NCI-H1694 treated with DMSO at 0.1 percent for 48 hours (cell line): ENCODE measurements at regions not wholly inside any gene's neighbourhood (a gene's known extent, or its start where the extent isn't known, plus 50 kb on each side); places are given as distances from the start of the nearest gene placed in this dataset.
"Not testable (repeated sequence)": the region's sequence is repeated elsewhere in the genome, so short reads cannot be mapped to it uniquely, and the experiment has no call there.

Source experiments
- DNase-seq: peaks from one replicate; lab custom pipeline; 2025; lab: John Stamatoyannopoulos, UW

DNA sequence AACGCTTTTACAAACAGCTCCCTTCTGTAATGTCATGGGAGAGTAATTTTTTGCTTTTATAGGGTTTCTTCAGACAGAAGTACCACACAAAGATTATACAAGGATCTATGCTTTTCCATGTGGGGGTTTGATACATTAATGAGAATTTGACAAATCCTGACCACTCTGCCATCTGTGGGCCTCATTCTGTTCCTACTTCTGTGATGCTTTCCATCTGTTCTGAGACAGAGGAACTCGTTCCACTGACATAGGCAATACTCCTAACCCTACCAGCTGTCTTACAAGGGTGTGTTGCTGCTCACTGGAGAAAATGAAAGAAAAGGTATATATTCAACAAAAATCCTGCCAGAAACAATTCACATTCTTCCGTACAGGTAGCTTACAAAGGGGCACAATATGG, 59.4 kb upstream of the NAMPT start:
- no peak for DNase-seq

DNA sequence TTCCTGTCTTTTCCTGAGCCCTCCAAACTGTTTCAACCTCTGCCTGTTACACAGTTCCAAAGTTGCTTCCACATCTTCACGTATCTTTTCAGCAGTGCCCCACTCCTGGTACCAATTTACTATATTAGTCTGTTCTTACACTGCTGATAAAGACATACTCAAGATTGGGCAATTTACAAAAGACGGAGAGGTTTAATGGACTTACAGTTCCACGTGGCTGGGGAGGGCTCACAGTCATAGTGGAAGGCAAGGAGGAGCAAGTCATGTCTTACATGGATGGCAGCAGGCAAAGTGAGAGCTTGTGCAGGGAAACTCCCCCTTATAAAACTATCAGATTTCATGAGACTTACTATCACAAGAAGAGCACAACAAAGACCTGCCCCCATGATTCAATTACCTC, 57.3 kb upstream of the NAMPT start:
- DNase-seq = not testable (repeated sequence)

DNA sequence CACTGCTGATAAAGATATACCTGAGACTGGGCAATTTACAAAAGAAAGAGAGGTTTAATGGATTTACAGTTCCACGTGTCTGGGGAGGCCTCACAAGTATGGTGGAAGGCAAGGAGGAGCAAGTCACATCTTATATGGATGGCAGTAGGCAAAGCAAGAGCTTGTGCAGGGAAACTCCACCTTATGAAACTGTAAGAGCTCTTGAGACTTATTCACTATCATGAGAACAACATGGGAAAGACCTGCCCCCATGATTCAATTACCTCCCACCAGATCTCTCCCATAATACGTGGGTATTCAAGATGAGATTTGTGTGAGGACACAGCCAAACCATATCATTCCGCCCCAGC, 55.4 kb upstream of the NAMPT start:
- DNase-seq = not testable (repeated sequence)

DNA sequence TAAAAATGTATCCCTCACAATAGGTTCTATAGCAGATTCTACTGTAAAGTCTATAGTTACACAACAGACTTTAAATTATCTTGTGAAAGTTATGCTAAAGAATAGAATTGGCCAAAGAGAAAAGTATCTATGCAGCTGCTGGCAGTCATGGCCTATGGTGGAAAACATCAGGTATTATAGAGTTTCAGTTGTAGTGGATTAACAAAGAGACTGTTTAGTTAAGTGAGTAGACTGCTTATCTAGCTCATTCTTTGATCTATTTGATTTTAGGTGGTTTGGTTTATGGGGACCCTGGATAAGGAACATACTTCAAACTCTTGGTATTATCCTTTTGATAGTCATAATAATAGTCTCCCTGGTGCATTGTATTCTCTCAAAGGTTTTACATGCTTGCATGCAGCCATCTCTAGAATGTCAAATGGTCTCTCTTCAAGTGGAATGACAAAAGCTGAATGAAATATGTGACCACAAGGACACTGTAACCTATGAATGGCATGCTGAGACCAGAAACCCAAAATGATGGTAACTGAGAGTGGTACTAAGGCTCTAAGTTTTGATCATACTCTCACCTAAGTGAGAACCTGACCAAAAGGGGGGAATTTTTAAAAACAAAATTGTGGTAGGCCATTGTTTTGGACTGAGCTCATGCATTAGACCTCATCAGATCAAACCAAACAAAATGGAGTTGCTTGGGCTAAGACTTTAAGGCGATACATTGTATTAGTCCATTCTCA, 54.9 kb upstream of the NAMPT start:
- no peak for DNase-seq

DNA sequence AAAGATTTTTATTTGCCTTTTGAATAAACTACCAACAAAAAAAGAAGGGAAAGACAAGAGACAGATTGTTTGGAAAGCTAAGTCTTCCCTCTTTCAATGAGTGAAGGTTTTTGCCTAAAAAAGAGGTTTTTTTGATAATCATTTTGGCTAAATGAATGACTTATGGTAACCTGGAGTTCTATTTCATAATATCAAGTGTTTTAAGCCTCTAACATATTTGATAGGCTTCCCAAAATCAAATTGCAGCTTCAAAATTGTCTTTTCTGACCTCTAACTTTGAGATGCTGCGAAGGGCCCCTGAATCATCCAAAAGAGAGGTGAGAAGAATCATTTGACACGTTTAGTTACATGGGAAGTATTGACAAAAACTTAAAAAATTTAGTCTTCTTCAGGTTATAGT, 53.0 kb upstream of the NAMPT start:
- no peak for DNase-seq

DNA sequence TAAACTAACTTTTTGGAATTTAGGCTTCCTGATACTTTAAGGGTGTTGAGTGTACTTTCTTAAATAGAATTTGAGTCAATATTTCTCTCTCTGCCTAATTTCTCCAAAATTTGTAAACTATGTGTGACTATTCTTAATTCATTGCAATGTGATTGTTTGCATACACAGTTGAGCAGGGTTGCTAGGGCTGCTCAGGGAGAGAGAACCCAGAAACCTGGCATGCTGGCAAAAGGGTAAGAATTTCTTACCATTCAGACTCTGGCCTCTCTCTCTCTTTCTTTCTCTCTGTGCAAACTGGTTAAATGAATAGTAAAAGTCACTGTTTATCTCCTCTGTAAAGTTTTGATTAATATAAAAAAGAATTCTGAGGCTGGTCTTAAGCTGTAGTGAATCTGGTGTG, 51.0 kb upstream of the NAMPT start:
- no peak for DNase-seq
